B cell (primary cell): ENCODE measurements at regions not wholly inside any gene's neighbourhood (a gene's known extent, or its start where the extent isn't known, plus 50 kb on each side); places are given as distances from the start of the nearest gene placed in this dataset.

ENCODE experiments used
- CTCF ChIP-seq: fragments of 200-600 bp; IDR thresholded peaks from one replicate; pipeline ENCODE4 v1.8.0; 2022; ENCODE audit warnings: antibody characterized with exemption, mild to moderate bottlenecking
- EZH2 ChIP-seq: IDR thresholded peaks from 2 replicates; pipeline ENCODE4 v1.6.1; 2012; ENCODE audit warnings: borderline replicate concordance, low read depth, mild to moderate bottlenecking, moderate library complexity, low read length; ENCODE audit not compliant: insufficient read depth, poor library complexity, severe bottlenecking

GRCh38 chr16:26648851-26649250 lies 417.9 kb upstream of the C16orf82 start:
- TF ChIP-seq CTCF (no peak), EZH2 (no peak)
